Spleen (tissue), 7 donors: ENCODE measurements at regions not wholly inside any gene's neighbourhood (a gene's known extent, or its start where the extent isn't known, plus 50 kb on each side); places are given as distances from the start of the nearest gene placed in this dataset.

ENCODE experiments used
- CTCF ChIP-seq, 11 experiments: fragments of 200-600 bp in 7 of 11; fragments of 450-650 bp in 4 of 11; sonication (generic) in 4 of 11; IDR thresholded peaks in 8 of 11; conservative IDR thresholded peaks in 3 of 11; 1 replicate in 7 of 11; 2 replicates in 4 of 11; pipeline versions ENCODE4 v1.4.0 to v1.8.0; 2016 to 2021; ENCODE audit warnings: antibody characterized with exemption in 11 of 11, inconsistent platforms in 4 of 11, mild to moderate bottlenecking in 1 of 11
- POLR2A ChIP-seq, 3 donors: fragments of 450-650 bp; IDR thresholded peaks; one replicate each; pipeline ENCODE4 v1.5.1; 2017; ENCODE audit warnings: antibody characterized with exemption in 3 of 3, mild to moderate bottlenecking in 1 of 3
- POLR2AphosphoS5 ChIP-seq, 3 donors: sonication (generic); formaldehyde crosslinking; IDR thresholded peaks; one replicate each; pipeline ENCODE4 v1.5.1; 2017; ENCODE audit warnings: antibody characterized with exemption in 3 of 3
- donor health status: DM: no; HTN: no; CAD: no; lungs with moderate emphysema.
- donor health status: DM: no; HTN: no; CAD: no.
- donor health status: DM: no; HTN: no; CAD: no.

GRCh38 chr9:79301085-79301484 is 270.7 kb upstream of the TLE4 start:
- no peak for TF ChIP-seq CTCF (IDR thresholded peaks at IDR 0.05 in 8 of 11, conservative IDR thresholded peaks at IDR 0.05 in 3 of 11)
- no peak for TF ChIP-seq POLR2A (IDR thresholded peaks at IDR 0.05)
- TF ChIP-seq POLR2AphosphoS5 (IDR thresholded peaks at IDR 0.05), result no peak
